Hepatocyte (in vitro differentiated cells): ENCODE measurements at regions not wholly inside any gene's neighbourhood (a gene's known extent, or its start where the extent isn't known, plus 50 kb on each side); places are given as distances from the start of the nearest gene placed in this dataset.

Experiments used
- CTCF ChIP-seq: fragments of 200-600 bp; sonication (generic); IDR thresholded peaks from 2 replicates; pipeline ENCODE4 v1.5.1; 2016; ENCODE audit warnings: antibody characterized with exemption, mild to moderate bottlenecking; ENCODE audit not compliant: poor library complexity
- EZH2 ChIP-seq: fragments of 200-600 bp; sonication (generic); IDR thresholded peaks from 2 replicates; pipeline ENCODE4 v1.6.1; 2016; ENCODE audit warnings: antibody characterized with exemption, mild to moderate bottlenecking, borderline replicate concordance
- EZH2phosphoT487 ChIP-seq: fragments of 200-600 bp; sonication (generic); IDR thresholded peaks from one replicate; pipeline ENCODE4 v1.6.1; 2018; ENCODE audit warnings: antibody characterized with exemption, mild to moderate bottlenecking, low read depth, moderate library complexity; ENCODE audit not compliant: unreplicated experiment, severe bottlenecking

- TF ChIP-seq CTCF (peak; percentile 86), EZH2phosphoT487 (no peak), EZH2 (no peak)
Measured at GRCh38 chr5:113678924-113679575, 165.6 kb downstream of the YTHDC2 start.
